HG03139 (cell line): ENCODE measurements at regions not wholly inside any gene's neighbourhood (a gene's known extent, or its start where the extent isn't known, plus 50 kb on each side); places are given as distances from the start of the nearest gene placed in this dataset.

ENCODE experiments used
- ATAC-seq: cut with Tn5 transposase; IDR thresholded peaks from one replicate; pipeline ENCODE4 v1.9.1; 2021; ENCODE audit not compliant: unreplicated experiment

GRCh38 chr2:147792966-147793617 lies 51.7 kb upstream of the ACVR2A start:
- ATAC-seq: no peak

- ATAC-seq: no peak
Measured at GRCh38 chr2:147790580-147790979, 54.2 kb upstream of the ACVR2A start.

- no peak for ATAC-seq
Measured at GRCh38 chr2:147789720-147790119, 55.1 kb upstream of the ACVR2A start.

- ATAC-seq: no peak
Measured at GRCh38 chr2:147789287-147789686, 55.5 kb upstream of the ACVR2A start.

- no peak for ATAC-seq
Measured at GRCh38 chr2:147782141-147782930, 62.5 kb upstream of the ACVR2A start.

- ATAC-seq: no peak
Measured at GRCh38 chr2:147779440-147779839, 65.4 kb upstream of the ACVR2A start.

GRCh38 chr2:147777394-147777793 lies 67.4 kb upstream of the ACVR2A start:
- ATAC-seq: no peak

- no peak for ATAC-seq
Measured at GRCh38 chr2:147774805-147775204, 70.0 kb upstream of the ACVR2A start.

GRCh38 chr2:147773479-147773878 lies 71.3 kb upstream of the ACVR2A start:
- ATAC-seq: no peak

GRCh38 chr2:147772781-147773180 lies 72.0 kb upstream of the ACVR2A start:
- ATAC-seq: no peak

GRCh38 chr2:147763861-147764260 lies 81.0 kb upstream of the ACVR2A start:
- no peak for ATAC-seq

GRCh38 chr2:147760984-147761383 lies 83.8 kb upstream of the ACVR2A start:
- no peak for ATAC-seq

GRCh38 chr2:147759536-147759935 lies 85.3 kb upstream of the ACVR2A start:
- no peak for ATAC-seq

- ATAC-seq: no peak
Measured at GRCh38 chr2:147758821-147759220, 86.0 kb upstream of the ACVR2A start.

GRCh38 chr2:147756069-147756468 lies 88.8 kb upstream of the ACVR2A start:
- ATAC-seq: no peak

GRCh38 chr2:147740211-147740927 lies 104.5 kb upstream of the ACVR2A start:
- no peak for ATAC-seq

- no peak for ATAC-seq
Measured at GRCh38 chr2:147739508-147739907, 105.3 kb upstream of the ACVR2A start.

- ATAC-seq: no peak
Measured at GRCh38 chr2:147718831-147719230, 126.0 kb upstream of the ACVR2A start.

GRCh38 chr2:147716906-147717305 lies 127.9 kb upstream of the ACVR2A start:
- ATAC-seq: no peak

GRCh38 chr2:147715807-147716206 lies 129.0 kb upstream of the ACVR2A start:
- no peak for ATAC-seq

GRCh38 chr2:147714582-147714981 lies 130.2 kb upstream of the ACVR2A start:
- ATAC-seq: no peak

- no peak for ATAC-seq
Measured at GRCh38 chr2:147713349-147713748, 131.5 kb upstream of the ACVR2A start.
